ENCODE measurements at regions not wholly inside any gene's neighbourhood (a gene's known extent, or its start where the extent isn't known, plus 50 kb on each side); places are given as distances from the start of the nearest gene placed in this dataset.

GRCh38 chr18:47409519-47409918 is 158.1 kb upstream of the SKOR2 start:
- no peak for DNase-seq (ENCODE audit: extremely low spot score in 2 of 2)
- TF ChIP-seq POLR2AphosphoS5 (IDR thresholded peaks at IDR 0.05; ENCODE audit: insufficient read depth in 1 of 2, low read depth in 1 of 2) (no peak), CTCF (IDR thresholded peaks at IDR 0.05) (no peak), POLR2A (IDR thresholded peaks at IDR 0.05) (no peak)
- intact Hi-C loops (cut with DNase I) = no loop called here

GRCh38 chr18:47407736-47408135 is 156.3 kb upstream of the SKOR2 start:
- TF ChIP-seq CTCF (IDR thresholded peaks at IDR 0.05) (no peak), POLR2A (IDR thresholded peaks at IDR 0.05) (no peak)
- intact Hi-C loops (cut with DNase I) = no loop called here
- Histone ChIP-seq H3K36me3 (no peaks in the 10 kb centered on the region), H3K27ac (no peak overlapping the region), H3K4me3 (no peak overlapping the region), H3K9me3 (no peaks in the 10 kb centered on the region), H3K27me3 (no peaks in the 10 kb centered on the region), H3K4me1 (no peaks in the 10 kb centered on the region)
- DNase-seq (ENCODE audit: extremely low spot score in 2 of 2) = no peak

More at GRCh38 chr18:47409519-47409918, 158.1 kb upstream of the SKOR2 start:
- H3K4me1 ChIP-seq = no peaks in the 10 kb centered on the region
- H3K9me3 ChIP-seq = no peaks in the 10 kb centered on the region
- no peak overlapping the region for H3K27ac ChIP-seq
- no peak overlapping the region for H3K4me3 ChIP-seq
- no peaks in the 10 kb centered on the region for H3K27me3 ChIP-seq
- no peaks in the 10 kb centered on the region for H3K36me3 ChIP-seq

GRCh38 chr18:47404845-47405244 is 153.4 kb upstream of the SKOR2 start:
- Histone ChIP-seq H3K9me3 (no peaks in the 10 kb centered on the region), H3K4me3 (no peak overlapping the region), H3K36me3 (no peaks in the 10 kb centered on the region), H3K27me3 (no peaks in the 10 kb centered on the region), H3K4me1 (no peaks in the 10 kb centered on the region), H3K27ac (no peak overlapping the region)
- TF ChIP-seq CTCF (IDR thresholded peaks at IDR 0.05) = no peak
- no peak for TF ChIP-seq POLR2A (IDR thresholded peaks at IDR 0.05)
- TF ChIP-seq POLR2AphosphoS5 (IDR thresholded peaks at IDR 0.05; ENCODE audit: insufficient read depth in 1 of 2, low read depth in 1 of 2) = no peak
- DNase-seq (ENCODE audit: extremely low spot score in 2 of 2) = no peak
- intact Hi-C loops (cut with DNase I) = no loop called here

- H3K36me3 ChIP-seq = no peaks in the 10 kb centered on the region
- intact Hi-C loops (cut with DNase I) = no loop called here
- H3K4me1 ChIP-seq = no peaks in the 10 kb centered on the region
- TF ChIP-seq POLR2AphosphoS5 (IDR thresholded peaks at IDR 0.05; ENCODE audit: insufficient read depth in 1 of 2, low read depth in 1 of 2) (no peak), POLR2A (IDR thresholded peaks at IDR 0.05) (no peak), CTCF (IDR thresholded peaks at IDR 0.05) (no peak)
- no peak overlapping the region for H3K27ac ChIP-seq
- no peaks in the 10 kb centered on the region for H3K9me3 ChIP-seq
- no peak overlapping the region for H3K4me3 ChIP-seq
- no peaks in the 10 kb centered on the region for H3K27me3 ChIP-seq
- no peak for DNase-seq (ENCODE audit: extremely low spot score in 2 of 2)
Measured at GRCh38 chr18:47403949-47404348, 152.5 kb upstream of the SKOR2 start.

GRCh38 chr18:47403317-47403716 is 151.9 kb upstream of the SKOR2 start:
- DNase-seq (ENCODE audit: extremely low spot score in 2 of 2) = no peak
- intact Hi-C loops (cut with DNase I) = no loop called here
- H3K9me3 ChIP-seq = no peaks in the 10 kb centered on the region
- H3K27me3 ChIP-seq = no peaks in the 10 kb centered on the region
- no peak overlapping the region for H3K4me3 ChIP-seq
- H3K27ac ChIP-seq = no peak overlapping the region
- H3K4me1 ChIP-seq = no peaks in the 10 kb centered on the region
- no peak for TF ChIP-seq CTCF (IDR thresholded peaks at IDR 0.05)
- TF ChIP-seq POLR2AphosphoS5 (IDR thresholded peaks at IDR 0.05; ENCODE audit: insufficient read depth in 1 of 2, low read depth in 1 of 2) = no peak
- TF ChIP-seq POLR2A (IDR thresholded peaks at IDR 0.05) = no peak
- no peaks in the 10 kb centered on the region for H3K36me3 ChIP-seq

All from vagina (tissue), 2 donors.